SK-N-SH (cell line): ENCODE measurements at regions not wholly inside any gene's neighbourhood (a gene's known extent, or its start where the extent isn't known, plus 50 kb on each side); places are given as distances from the start of the nearest gene placed in this dataset.
"Not testable (repeated sequence)": the region's sequence is repeated elsewhere in the genome, so short reads cannot be mapped to it uniquely, and the experiment has no call there.

Experiments used
- CTCF ChIA-PET: fragments of 300-600, 350-600 bp; formaldehyde crosslinking; extraction: SDS; loops from one replicate; lab custom pipeline; 2021; lab: Yijun Ruan, JAX
- POLR2A ChIA-PET: fragments of 350-600 bp; sonication (Branson Sonifier 250); formaldehyde crosslinking; extraction: SDS; loops from one replicate; lab custom pipeline; 2020; ENCODE audit warnings: antibody characterized with exemption, inconsistent platforms; lab: Yijun Ruan, JAX
- DNase-seq: peaks from one replicate; pipeline ENCODE4 v3.0.0; 2012
- H2AFZ ChIP-seq: fragments of 200-600 bp; sonication (generic); 2 replicates; pipeline ENCODE4 v1.8.1; 2016; ENCODE audit warnings: antibody characterized with exemption, mild to moderate bottlenecking, low read depth
- H3F3A ChIP-seq: fragments of 200-600 bp; sonication (generic); replicated peaks from 2 replicates; pipeline ENCODE3; 2016; ENCODE audit warnings: antibody characterized with exemption, mild to moderate bottlenecking; ENCODE audit not compliant: insufficient read depth
- H3K27ac ChIP-seq, 2 experiments: fragments of 200-500 bp in 1 of 2; fragments of 200-600 bp in 1 of 2; sonication (Bioruptor generic) in 1 of 2; sonication (generic), shearing (Covaris generic) in 1 of 2; 2 replicates each; pipeline versions ENCODE4 v1.5.1 to v1.6.1; 2014 to 2016; ENCODE audit warnings: low read depth in 2 of 2, inconsistent platforms in 1 of 2, low read length in 1 of 2, mild to moderate bottlenecking in 1 of 2, mixed read lengths in 1 of 2
- H3K27me3 ChIP-seq: fragments of 200-600 bp; sonication (generic), shearing (Covaris generic); 2 replicates; pipeline ENCODE4 v1.6.1; 2016; ENCODE audit warnings: mixed run types; ENCODE audit not compliant: insufficient read depth
- H3K36me3 ChIP-seq, 2 experiments: fragments of 200-500 bp in 1 of 2; fragments of 200-600 bp in 1 of 2; sonication (Bioruptor generic) in 1 of 2; sonication (generic) in 1 of 2; replicated peaks in 1 of 2; 2 replicates each; pipeline versions ENCODE3 to v1.5.1; 2014 to 2016; ENCODE audit warnings: low read length in 1 of 2, mild to moderate bottlenecking in 1 of 2; ENCODE audit not compliant: insufficient read depth in 2 of 2, control insufficient read depth in 1 of 2
- H3K4me1 ChIP-seq, 2 experiments: fragments of 200-500 bp in 1 of 2; fragments of 200-600 bp in 1 of 2; sonication (Bioruptor generic) in 1 of 2; sonication (generic), shearing (Covaris generic) in 1 of 2; 2 replicates each; pipeline versions ENCODE4 v1.5.1 to v1.6.1; 2014 to 2016; ENCODE audit warnings: low read depth in 1 of 2, low read length in 1 of 2, mixed run types in 1 of 2; ENCODE audit not compliant: insufficient read depth in 2 of 2, control insufficient read depth in 1 of 2
- H3K4me2 ChIP-seq: fragments of 200-600 bp; sonication (generic), shearing (Covaris generic); 2 replicates; pipeline ENCODE4 v1.6.1; 2017; ENCODE audit warnings: mixed run types
- H3K4me3 ChIP-seq, 2 experiments: fragments of 200-500 bp in 1 of 2; fragments of 200-600 bp in 1 of 2; sonication (Bioruptor generic) in 1 of 2; sonication (generic), shearing (Covaris generic) in 1 of 2; 2 replicates each; pipeline versions ENCODE4 v1.5.1 to v1.8.1; 2014 to 2016; ENCODE audit warnings: low read depth in 2 of 2, inconsistent platforms in 1 of 2, low read length in 1 of 2, mild to moderate bottlenecking in 1 of 2, mixed read lengths in 1 of 2, moderate library complexity in 1 of 2
- H3K79me2 ChIP-seq: fragments of 200-600 bp; sonication (generic); 2 replicates; pipeline ENCODE4 v1.8.1; 2017; ENCODE audit warnings: mild to moderate bottlenecking; ENCODE audit not compliant: insufficient read depth
- H3K9ac ChIP-seq: fragments of 200-600 bp; sonication (generic); 2 replicates; pipeline ENCODE4 v1.6.1; 2017; ENCODE audit warnings: mixed run types
- H3K9me2 ChIP-seq: fragments of 200-600 bp; sonication (generic); 2 replicates; pipeline ENCODE4 v1.6.1; 2017; ENCODE audit warnings: mixed run types
- H3K9me3 ChIP-seq: fragments of 200-600 bp; sonication (generic); 2 replicates; pipeline ENCODE4 v1.6.1; 2017; ENCODE audit warnings: mixed run types, mild to moderate bottlenecking, moderate library complexity
- H4K20me1 ChIP-seq: fragments of 200-600 bp; sonication (generic); 2 replicates; pipeline ENCODE4 v1.6.1; 2017; ENCODE audit warnings: mild to moderate bottlenecking, mixed run types; ENCODE audit not compliant: insufficient read depth
- CHD2 ChIP-seq: fragments of 150-350 bp; IDR thresholded peaks from 2 replicates; pipeline ENCODE4 v1.6.1; 2018; ENCODE audit warnings: low read length; ENCODE audit not compliant: partially characterized antibody
- CTCF ChIP-seq: fragments of 200-600 bp; sonication (generic); IDR thresholded peaks from 2 replicates; pipeline ENCODE4 v1.6.1; 2017; ENCODE audit warnings: antibody characterized with exemption, mild to moderate bottlenecking, moderate library complexity
- EZH2phosphoT487 ChIP-seq: fragments of 200-600 bp; sonication (generic); IDR thresholded peaks from 2 replicates; pipeline ENCODE4 v1.6.1; 2017; ENCODE audit warnings: low read depth, mixed run types, mild to moderate bottlenecking, antibody characterized with exemption, moderate library complexity, borderline replicate concordance
- FOXJ3 ChIP-seq: sonication (generic); formaldehyde crosslinking; IDR thresholded peaks from 2 replicates; pipeline ENCODE4 v1.5.1; 2020; ENCODE audit warnings: mild to moderate bottlenecking, missing genetic modification reagents
- IRF3 ChIP-seq: fragments of 150-350 bp; IDR thresholded peaks from 2 replicates; pipeline ENCODE4 v1.6.1; 2016; ENCODE audit warnings: mild to moderate bottlenecking, low read depth, low read length
- MAX ChIP-seq: IDR thresholded peaks from 2 replicates; pipeline ENCODE4 v1.4.0; 2012; ENCODE audit warnings: low read depth
- SMC3 ChIP-seq: IDR thresholded peaks from 2 replicates; pipeline ENCODE4 v1.6.1; 2012; ENCODE audit warnings: low read depth, low read length, improper control_type of control experiment
- TAF1 ChIP-seq: IDR thresholded peaks from 2 replicates; pipeline ENCODE4 v1.6.1; 2012; ENCODE audit warnings: low read depth, mild to moderate bottlenecking, low read length, moderate library complexity, borderline replicate concordance
- TCF12 ChIP-seq: IDR thresholded peaks from 2 replicates; pipeline ENCODE4 v1.4.0; 2012
- WGBS: methylation state at CpG from one replicate; pipeline ENCODE4 v1.1.6; 2017; ENCODE audit warnings: low lambda C conversion rate; 5-methylcytosine and 5-hydroxymethylcytosine counted together

GRCh38 chr1:173258479-173259264 lies 51.5 kb upstream of the TNFSF4 start:
- H3K27ac ChIP-seq = peak overlapping the region in 1 of 2 experiments; percentile 14; a peak in 1 of 4 replicates
- H3K4me3 ChIP-seq = no peak overlapping the region
- H3F3A ChIP-seq = no peaks in the 10 kb centered on the region
- no peaks in the 10 kb centered on the region for H3K9me2 ChIP-seq
- no peak overlapping the region for H3K9ac ChIP-seq
- H3K79me2 ChIP-seq = no peaks in the 10 kb centered on the region
- peaks cover 0 to 5% of the 10 kb centered on the region in 2 experiments; a peak in 1 of 4 replicates for H3K4me1 ChIP-seq
- H4K20me1 ChIP-seq = no peaks in the 10 kb centered on the region
- no peak overlapping the region for H2AFZ ChIP-seq
- POLR2A ChIA-PET = no interaction called here
- no peaks in the 10 kb centered on the region for H3K36me3 ChIP-seq
- H3K4me2 ChIP-seq = no peak overlapping the region
- no peaks in the 10 kb centered on the region for H3K27me3 ChIP-seq
- CTCF ChIA-PET = no interaction called here
- TF ChIP-seq CTCF = no peak
- no peak for TF ChIP-seq FOXJ3 (CRISPR knock-in tag)
- no peak for TF ChIP-seq MAX
- TF ChIP-seq CHD2 = no peak
- H3K9me3 ChIP-seq = peaks cover 7% of the 10 kb centered on the region; the same call in 1 of the 2 replicates
- DNase-seq = no peak
- 24% methylated on average over 4 of the region's 5 CpGs for WGBS

- H2AFZ ChIP-seq, H3K27ac ChIP-seq, CTCF ChIA-PET, H3K4me2 ChIP-seq, H3K9me2 ChIP-seq, H3K36me3 ChIP-seq, H3K27me3 ChIP-seq, DNase-seq, H4K20me1 ChIP-seq, H3F3A ChIP-seq, H3K4me1 ChIP-seq, H3K79me2 ChIP-seq, POLR2A ChIA-PET, H3K4me3 ChIP-seq, H3K9me3 ChIP-seq, H3K9ac ChIP-seq: not testable (repeated sequence)
- 68% methylated on average over 1 of the region's 1 CpG for WGBS
Measured at GRCh38 chr1:173260329-173260728, 53.2 kb upstream of the TNFSF4 start.

- no peak for TF ChIP-seq IRF3
- no peak for TF ChIP-seq SMC3
- no peak for TF ChIP-seq TAF1
- TF ChIP-seq CTCF = no peak
- peak; percentile 62 for TF ChIP-seq TCF12
- TF ChIP-seq EZH2phosphoT487 = no peak
- TF ChIP-seq, all 33 proteins: peak for 1
- CTCF ChIA-PET = no interaction called here
- no peaks in the 10 kb centered on the region for H4K20me1 ChIP-seq
- peak overlapping the region; percentile 71 to 81 for H3K27ac ChIP-seq
- WGBS = 12% methylated on average over 3 of the region's 3 CpGs
- no peak overlapping the region for H3K9ac ChIP-seq
- H3K9me2 ChIP-seq = no peaks in the 10 kb centered on the region
- no peak overlapping the region for H2AFZ ChIP-seq
- no peaks in the 10 kb centered on the region for H3K79me2 ChIP-seq
- POLR2A ChIA-PET = no interaction called here
- H3K4me1 ChIP-seq = peaks cover 5 to 30% of the 10 kb centered on the region in 2 experiments
- DNase-seq = no peak
- peaks cover 39% of the 10 kb centered on the region for H3F3A ChIP-seq
- no peaks in the 10 kb centered on the region for H3K36me3 ChIP-seq
- no peaks in the 10 kb centered on the region for H3K27me3 ChIP-seq
- no peaks in the 10 kb centered on the region for H3K9me3 ChIP-seq
- peak overlapping the region; percentile 51; the same call in 1 of the 2 replicates for H3K4me2 ChIP-seq
- no peak overlapping the region for H3K4me3 ChIP-seq
Measured at GRCh38 chr1:173266841-173267240, 59.7 kb upstream of the TNFSF4 start.
